Activated CD4-positive, alpha-beta T cell treated with anti-CD3 and anti-CD28 coated beads, Interleukin-2, amount 50 U/mL, for 48 hours (primary cell): ENCODE measurements at regions not wholly inside any gene's neighbourhood (a gene's known extent, or its start where the extent isn't known, plus 50 kb on each side); places are given as distances from the start of the nearest gene placed in this dataset.
"Not testable (repeated sequence)": the region's sequence is repeated elsewhere in the genome, so short reads cannot be mapped to it uniquely, and the experiment has no call there.

Source experiments
- DNase-seq, 2 experiments: peaks; one replicate each; pipeline ENCODE4 v3.0.0-alpha.2; 2020

DNA sequence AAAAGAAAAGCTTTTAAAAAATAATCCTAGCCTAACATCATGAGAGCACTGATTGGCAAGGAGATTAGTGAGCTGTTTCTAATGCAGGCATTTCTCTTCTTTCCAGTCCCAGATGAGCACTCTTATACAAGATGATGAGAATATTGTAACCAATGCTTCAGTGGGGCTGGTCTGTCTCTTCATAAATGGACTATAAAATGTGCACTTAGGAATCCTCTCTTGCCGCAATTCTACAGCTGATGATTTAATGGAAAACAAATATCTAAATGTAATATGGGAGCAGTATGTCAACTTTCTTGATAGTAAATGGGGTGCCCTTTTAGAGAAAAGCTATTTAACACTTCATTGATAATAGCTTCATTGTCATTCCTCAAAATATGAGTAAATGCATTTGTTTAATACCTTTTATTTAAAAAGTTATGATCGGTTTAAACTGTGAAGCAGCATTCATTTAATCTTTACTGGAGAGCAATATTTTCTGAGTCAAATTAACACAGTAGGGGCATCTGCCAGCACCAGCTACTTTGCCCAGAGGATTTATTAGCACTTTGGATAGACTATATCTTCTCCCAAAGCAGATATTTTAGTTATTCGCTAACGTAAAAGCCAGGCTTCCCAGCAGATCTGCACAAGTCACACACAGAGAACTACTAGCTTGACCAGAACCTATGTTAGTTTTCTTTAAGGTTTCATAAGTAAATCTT lies 985.9 kb downstream of the DIPK2A start:
- no peak for DNase-seq

DNA sequence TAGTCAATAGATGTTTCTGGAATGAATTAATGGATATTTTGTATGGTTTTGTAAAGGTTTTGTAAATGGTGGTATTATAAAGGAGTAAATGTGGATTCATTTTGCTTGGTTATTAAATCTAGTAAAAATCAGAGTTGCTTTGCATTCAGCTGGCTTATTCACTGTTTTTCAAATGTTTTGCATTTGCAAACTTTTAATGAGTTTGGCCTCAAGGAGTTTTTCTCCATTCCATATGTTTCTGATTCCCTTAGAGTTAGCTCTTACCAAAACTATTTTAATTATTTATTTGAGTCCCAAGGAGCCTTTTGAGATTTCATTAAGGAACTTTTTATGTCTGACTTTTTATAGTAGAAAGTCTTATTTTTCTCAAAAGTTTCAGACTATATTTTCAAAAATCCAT lies 992.2 kb downstream of the DIPK2A start:
- DNase-seq: no peak

- no peak for DNase-seq
These were observed 994.9 kb downstream of the DIPK2A start for GRCh38 chr3:144966560-144966959.

- DNase-seq: no peak
These were observed 997.2 kb downstream of the DIPK2A start for GRCh38 chr3:144968750-144969350.

DNA sequence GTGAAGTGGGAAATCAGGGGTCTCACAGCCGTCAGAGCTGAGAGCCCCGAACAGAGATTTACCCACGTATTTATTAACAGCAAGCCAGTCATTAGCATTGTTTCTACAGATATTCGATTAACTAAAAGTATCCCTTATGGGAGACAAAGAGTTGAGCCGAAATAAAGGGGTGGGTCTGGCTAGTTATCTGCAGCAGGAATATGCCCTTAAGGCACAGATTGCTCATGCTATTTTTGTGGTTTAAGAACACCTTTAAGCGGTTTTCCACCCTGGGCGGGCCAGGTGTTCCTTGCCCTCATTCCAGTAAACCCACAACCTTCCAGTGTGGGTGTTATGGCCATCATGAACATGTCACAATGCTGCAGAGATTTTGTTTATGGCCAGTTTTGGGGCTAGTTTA lies 1012.9 kb downstream of the DIPK2A start:
- DNase-seq: not testable (repeated sequence)

DNA sequence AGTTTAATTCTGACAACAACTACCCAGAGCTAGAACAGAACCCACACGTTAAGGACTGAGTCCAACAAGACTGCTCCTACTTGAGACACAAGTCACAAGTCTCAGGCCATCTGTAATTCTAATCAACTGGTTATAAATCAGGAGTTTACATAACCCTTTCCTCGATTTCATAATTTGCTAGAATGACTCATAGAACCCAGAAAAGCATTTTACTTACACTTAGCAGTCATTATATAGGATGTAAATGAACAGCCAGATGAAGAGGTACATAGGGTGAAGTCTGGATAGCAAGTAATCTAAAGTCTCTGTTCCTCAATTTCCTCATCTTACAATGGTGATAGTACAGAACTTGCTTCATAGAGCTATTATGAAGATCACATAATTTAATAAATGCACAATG lies 1018.2 kb downstream of the DIPK2A start:
- DNase-seq: no peak

- no peak for DNase-seq
These were observed 1024.2 kb downstream of the DIPK2A start for GRCh38 chr3:144995856-144996255.

GRCh38 chr3:145005427-145005826 lies 1033.8 kb downstream of the DIPK2A start:
- DNase-seq: no peak

- DNase-seq: no peak
These were observed 1034.6 kb downstream of the DIPK2A start for GRCh38 chr3:145006271-145006670.

- no peak for DNase-seq
These were observed 1042.3 kb downstream of the DIPK2A start for GRCh38 chr3:145013931-145014330.

DNA sequence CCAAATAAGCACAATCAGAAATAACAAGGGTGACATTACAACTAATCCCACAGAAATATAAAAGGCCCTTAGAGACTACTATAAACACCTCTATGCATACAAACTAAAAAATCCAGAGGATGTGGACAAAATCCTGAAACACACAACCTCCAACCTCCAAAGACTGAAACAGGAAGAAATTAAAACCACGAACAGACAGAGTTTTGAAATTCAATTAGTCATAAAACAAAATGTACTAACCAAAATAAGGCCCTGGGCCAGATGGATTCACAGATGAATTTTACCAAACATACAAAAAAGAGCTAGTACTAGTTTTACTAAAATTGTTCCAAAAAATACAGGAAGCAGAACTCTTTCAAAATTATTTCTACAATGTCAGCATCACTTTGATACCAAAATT lies 1043.6 kb downstream of the DIPK2A start:
- DNase-seq: no peak

DNA sequence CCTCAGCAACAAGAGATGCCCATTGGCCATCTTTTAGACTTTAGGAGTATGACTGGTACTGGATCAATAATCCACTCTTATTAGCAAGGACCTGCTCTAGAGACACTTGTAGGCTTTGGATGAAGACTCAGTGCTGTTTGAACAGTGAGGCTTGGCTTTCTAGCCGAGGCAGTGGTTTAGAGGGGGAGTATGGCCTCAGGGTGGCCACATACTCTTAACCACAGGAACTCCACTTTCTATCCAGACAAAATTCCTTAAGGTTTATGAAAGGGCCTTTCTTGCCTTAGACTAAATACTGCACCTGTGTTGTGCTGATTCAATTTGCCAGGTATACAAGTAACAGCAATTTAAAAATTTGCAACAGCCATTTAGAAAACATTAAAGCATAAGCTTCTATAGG lies 1046.3 kb downstream of the DIPK2A start:
- DNase-seq: no peak

GRCh38 chr3:145022447-145022846 lies 1050.8 kb downstream of the DIPK2A start:
- DNase-seq: no peak

GRCh38 chr3:145024700-145025099 lies 1053.1 kb downstream of the DIPK2A start:
- no peak for DNase-seq

DNA sequence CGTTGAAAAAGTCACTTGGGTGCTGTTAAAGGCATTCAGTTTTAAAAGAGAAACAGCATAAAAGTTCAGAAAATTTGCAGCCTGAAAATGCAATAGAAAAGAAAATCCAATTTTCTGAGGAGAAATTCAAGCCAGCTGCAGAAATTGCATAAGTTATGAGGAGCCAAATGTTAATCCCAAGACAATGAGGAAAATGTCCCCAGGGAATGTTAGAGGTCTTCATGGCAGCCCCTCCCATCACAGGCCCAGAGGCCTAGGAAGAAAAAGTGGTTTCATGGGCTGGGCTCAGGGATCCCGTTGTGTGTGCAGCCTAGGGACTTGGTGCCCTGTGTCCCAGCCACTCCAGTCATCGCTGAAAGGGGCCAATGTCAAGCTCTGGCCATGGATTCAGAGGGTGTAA lies 1055.6 kb downstream of the DIPK2A start:
- not testable (repeated sequence) for DNase-seq

DNA sequence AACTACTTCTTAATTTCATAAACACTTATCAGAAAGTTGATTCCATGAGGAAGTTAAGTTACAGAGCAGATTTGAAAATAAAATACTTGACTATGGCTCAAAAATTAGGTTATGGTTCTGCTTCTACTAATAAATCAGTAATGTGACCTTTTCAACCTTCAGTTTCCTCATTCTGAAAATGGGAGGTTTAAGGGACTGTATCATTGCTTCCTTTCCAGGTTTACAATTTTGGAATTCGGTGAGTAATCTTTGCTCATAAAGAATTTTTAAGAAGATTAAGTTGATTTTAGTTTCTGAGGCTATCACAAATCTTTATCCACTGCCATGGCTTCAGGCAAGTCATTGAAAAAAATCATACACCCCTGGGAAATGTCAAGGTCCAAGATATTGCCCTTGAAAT lies 1061.2 kb downstream of the DIPK2A start:
- DNase-seq: no peak

DNA sequence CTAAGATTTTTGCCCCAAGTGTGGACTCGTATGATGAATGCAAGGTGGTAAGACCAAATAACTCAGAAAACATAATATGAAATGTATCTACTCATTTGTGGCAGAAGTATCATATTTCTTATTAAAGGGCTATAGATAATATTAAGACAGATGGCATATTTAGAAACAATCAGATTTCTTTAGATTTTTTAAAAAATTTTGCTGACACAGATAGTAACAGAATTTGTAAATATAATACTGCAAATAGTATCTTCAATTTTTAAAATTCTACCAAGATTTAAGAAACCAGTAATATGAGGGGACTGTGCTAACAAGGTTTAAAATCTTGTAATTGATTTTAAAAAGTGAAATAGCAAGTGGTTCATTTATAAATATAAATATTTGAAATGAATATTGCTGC lies 1064.1 kb downstream of the DIPK2A start:
- DNase-seq: no peak

GRCh38 chr3:145054055-145054454 lies 1082.4 kb downstream of the DIPK2A start:
- DNase-seq: not testable (repeated sequence)

- DNase-seq: no peak
These were observed 1083.9 kb downstream of the DIPK2A start for GRCh38 chr3:145055375-145056076.

GRCh38 chr3:145058483-145058882 lies 1086.9 kb downstream of the DIPK2A start:
- no peak for DNase-seq

- no peak for DNase-seq
These were observed 1092.0 kb downstream of the DIPK2A start for GRCh38 chr3:145063616-145064015.

DNA sequence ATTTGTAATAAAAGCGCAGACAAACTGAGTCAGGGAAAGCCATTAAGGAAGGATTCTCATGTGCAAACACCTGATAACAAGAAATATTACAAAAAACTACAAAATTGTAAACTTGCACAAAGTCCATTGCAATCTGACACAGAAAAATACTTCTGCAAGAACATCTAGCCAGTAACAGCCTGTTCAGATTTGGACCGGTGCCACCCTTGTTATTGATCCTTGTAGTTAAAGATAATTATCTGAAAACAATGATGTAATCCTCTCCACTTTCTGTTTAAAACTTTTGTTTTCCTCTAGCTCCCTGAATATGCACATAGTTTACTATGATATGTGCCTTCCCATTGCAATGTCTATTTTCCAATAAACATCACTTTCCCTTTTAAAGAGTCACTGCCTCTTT lies 1090.2 kb downstream of the PLOD2 start:
- DNase-seq: no peak

DNA sequence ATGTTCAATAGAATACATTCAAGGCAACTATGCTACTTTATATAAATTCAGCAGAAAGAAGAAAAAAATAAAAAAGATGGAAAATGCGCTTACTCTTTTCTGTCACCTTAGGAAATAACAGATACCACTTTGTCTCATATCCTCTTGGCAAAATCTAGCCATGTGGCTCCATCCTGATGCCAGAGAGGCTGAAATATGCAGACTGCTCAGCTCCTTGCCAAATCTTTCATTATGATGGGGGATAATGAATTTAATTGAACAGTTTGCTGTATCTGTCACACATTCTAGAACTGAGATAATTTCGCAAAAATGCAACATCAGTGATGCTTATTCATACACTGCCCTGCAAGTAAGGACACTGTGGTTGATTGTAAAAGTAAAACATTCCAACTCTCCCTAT lies 1081.5 kb downstream of the PLOD2 start:
- no peak for DNase-seq

GRCh38 chr3:145087038-145087437 lies 1073.9 kb downstream of the PLOD2 start:
- no peak for DNase-seq
